ENCODE measurements at regions not wholly inside any gene's neighbourhood (a gene's known extent, or its start where the extent isn't known, plus 50 kb on each side); places are given as distances from the start of the nearest gene placed in this dataset.
A peak's percentile ranks its signal among the peaks of the same experiment; 100 is the strongest.

GRCh38 chr2:187051350-187051749 is 202.4 kb upstream of the ZSWIM2 start:
- Histone ChIP-seq H3K4me2 (ENCODE audit: control insufficient read depth, insufficient read depth) (peak overlapping the region; percentile 39; the same call in 1 of the 2 replicates), H3K79me2 (ENCODE audit: control insufficient read depth, insufficient read depth, low read length) (no peaks in the 10 kb centered on the region), H2AFZ (ENCODE audit: control insufficient read depth, low read depth, low read length) (no peak overlapping the region), H3K4me1 (ENCODE audit: control insufficient read depth, insufficient read depth, low read length) (no peaks in the 10 kb centered on the region), H4K20me1 (ENCODE audit: control insufficient read depth, insufficient read depth) (no peaks in the 10 kb centered on the region), H3K9ac (ENCODE audit: control insufficient read depth, insufficient read depth, low read length) (no peak overlapping the region), H3K27me3 (replicated peaks in 1 of 2; ENCODE audit: control insufficient read depth in 2 of 2, insufficient read depth in 2 of 2, low read length in 1 of 2) (no peaks in the 10 kb centered on the region; a peak in 2 of 4 replicates), H3K4me3 (peak overlapping the region; percentile 13; the same call in 1 of the 2 replicates), H3K27ac (ENCODE audit: control insufficient read depth, insufficient read depth) (no peak overlapping the region), H3K9me3 (replicated peaks; ENCODE audit: control insufficient read depth, insufficient read depth, low read length) (no peaks in the 10 kb centered on the region), H3K36me3 (ENCODE audit: control insufficient read depth in 2 of 2, insufficient read depth in 2 of 2, low read length in 1 of 2) (no peaks in the 10 kb centered on the region)
- FAIRE-seq = peak; percentile 80
- BruUV-seq (replicated peaks) = no TSS peak
- in situ Hi-C loops (cut with MboI) (no loop called here), intact Hi-C loops (cut with micrococcal nuclease; ENCODE audit: unreplicated experiment) (loop anchor here (10.0 kb wide), 1 partner anchor 393 kb away; the partner anchor contains the start of gene CALCRL)
- peak; percentile 90 for ATAC-seq
- WGBS (ENCODE audit: insufficient coverage, insufficient replicate concordance, low lambda C conversion rate, missing lambda C conversion rate) = 0% methylated on average over 1 of the region's 1 CpG
- ChIA-PET POLR2A (interaction anchor here (0.5 kb wide), 1 partner anchor 27 kb away, joined by 4 read pairs; no protein-coding TSS in a partner anchor), SMC1A (ENCODE audit: uncharacterized antibody, unreplicated experiment) (interaction anchor here (0.7 to 1.5 kb wide), 6 partner anchors 11 to 191 kb away, joined by 3 to 6 read pairs (median 3); no protein-coding TSS in a partner anchor), CTCF (no interaction called here), RAD21 (ENCODE audit: unreplicated experiment) (interaction anchor here (1.2 kb wide), 1 partner anchor 202 kb away, joined by 3 read pairs; no protein-coding TSS in a partner anchor)
- no peak for DNase-seq (ENCODE audit: low read depth, low spot score)
- TF ChIP-seq PAX5 (IDR thresholded peaks at IDR 0.05; ENCODE audit: borderline replicate concordance, low read depth, low read length) (no peak), ZBED1 (IDR thresholded peaks at IDR 0.05; ENCODE audit: borderline replicate concordance) (no peak), SREBF1 (IDR thresholded peaks at IDR 0.05; ENCODE audit: low read length) (no peak), HDAC6 (IDR thresholded peaks at IDR 0.05; ENCODE audit: unreplicated experiment) (no peak), BRCA1 (IDR thresholded peaks at IDR 0.05; ENCODE audit: low read depth, low read length) (no peak), YBX1 (IDR thresholded peaks at IDR 0.05) (no peak), TCF12 (IDR thresholded peaks at IDR 0.05; ENCODE audit: low read depth, low read length) (no peak), MEF2A (IDR thresholded peaks at IDR 0.05; ENCODE audit: insufficient read depth, low read depth, low read length) (no peak), TCF3 (IDR thresholded peaks at IDR 0.05; ENCODE audit: borderline replicate concordance, insufficient read depth, low read depth, low read length) (no peak), MLLT1 (IDR thresholded peaks at IDR 0.05) (peak; percentile 66), CHD4 (IDR thresholded peaks at IDR 0.05) (no peak), IKZF2 (IDR thresholded peaks at IDR 0.05) (peak; percentile 43 to 61; a peak in 3 of 4 replicates), RELB (IDR thresholded peaks at IDR 0.05; ENCODE audit: low read depth) (0 out of 2 replicates have a peak, but pooled peaks have one; percentile 26), JUNB (IDR thresholded peaks at IDR 0.05) (no peak), IRF5 (IDR thresholded peaks at IDR 0.05; ENCODE audit: borderline replicate concordance) (no peak), MTA3 (IDR thresholded peaks at IDR 0.05; ENCODE audit: borderline replicate concordance, low read length) (no peak), CEBPB (IDR thresholded peaks at IDR 0.05; ENCODE audit: borderline replicate concordance in 1 of 2, low read depth in 2 of 2, low read length in 2 of 2) (no peak), DPF2 (IDR thresholded peaks at IDR 0.05) (0 out of 2 replicates have a peak, but pooled peaks have one; percentile 24), ZNF207 (IDR thresholded peaks at IDR 0.05; ENCODE audit: borderline replicate concordance) (no peak), BCL11A (IDR thresholded peaks at IDR 0.05; ENCODE audit: low read depth, low read length) (no peak)

Measured in GM12878 (cell line).